Stomach (tissue), 4 donors: ENCODE measurements at regions not wholly inside any gene's neighbourhood (a gene's known extent, or its start where the extent isn't known, plus 50 kb on each side); places are given as distances from the start of the nearest gene placed in this dataset.

ENCODE experiments used
- POLR2A ChIP-seq, 4 donors: fragments of 450-650 bp; IDR thresholded peaks; one replicate each; pipeline ENCODE4 v1.6.1; 2016; ENCODE audit warnings: antibody characterized with exemption in 4 of 4, control low read depth in 2 of 4, mild to moderate bottlenecking in 1 of 4, moderate library complexity in 1 of 4
- POLR2AphosphoS5 ChIP-seq, 3 donors: sonication (generic); formaldehyde crosslinking; IDR thresholded peaks; one replicate each; pipeline ENCODE4 v1.6.1; 2016; ENCODE audit warnings: antibody characterized with exemption in 3 of 3
- TF ChIP-seq, protein P1 (sequence below), 7 experiments: fragments of 450-650 bp in 4 of 7; fragments of 200-600 bp in 3 of 7; sonication (generic) in 3 of 7; IDR thresholded peaks; one replicate each; pipeline ENCODE4 v1.5.1; 2016 to 2019; ENCODE audit warnings: antibody characterized with exemption in 7 of 7, control low read depth in 2 of 7, mild to moderate bottlenecking in 1 of 7

DNA sequence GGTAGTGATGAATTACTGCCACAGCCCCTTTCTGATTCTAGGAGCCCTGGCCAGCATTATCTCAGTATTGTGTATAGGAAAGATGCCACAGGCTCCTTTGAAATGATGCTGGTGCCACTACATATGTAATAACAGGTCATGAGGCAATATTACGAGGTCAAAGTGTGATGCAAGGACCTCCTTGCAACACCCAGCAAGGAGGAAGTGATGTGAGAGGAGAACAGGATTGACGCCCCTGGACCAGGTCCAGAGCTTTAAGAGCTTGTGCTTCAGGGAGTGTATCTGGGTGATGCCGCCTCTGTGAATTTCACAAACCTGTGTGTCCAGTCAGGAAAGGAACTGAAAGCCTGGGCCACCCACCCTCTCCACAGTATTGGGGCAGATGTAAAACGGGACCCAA is 261.8 kb downstream of the MID1IP1 start:
- TF ChIP-seq POLR2A (IDR thresholded peaks at IDR 0.05) = no peak
- TF ChIP-seq, protein P1, sequence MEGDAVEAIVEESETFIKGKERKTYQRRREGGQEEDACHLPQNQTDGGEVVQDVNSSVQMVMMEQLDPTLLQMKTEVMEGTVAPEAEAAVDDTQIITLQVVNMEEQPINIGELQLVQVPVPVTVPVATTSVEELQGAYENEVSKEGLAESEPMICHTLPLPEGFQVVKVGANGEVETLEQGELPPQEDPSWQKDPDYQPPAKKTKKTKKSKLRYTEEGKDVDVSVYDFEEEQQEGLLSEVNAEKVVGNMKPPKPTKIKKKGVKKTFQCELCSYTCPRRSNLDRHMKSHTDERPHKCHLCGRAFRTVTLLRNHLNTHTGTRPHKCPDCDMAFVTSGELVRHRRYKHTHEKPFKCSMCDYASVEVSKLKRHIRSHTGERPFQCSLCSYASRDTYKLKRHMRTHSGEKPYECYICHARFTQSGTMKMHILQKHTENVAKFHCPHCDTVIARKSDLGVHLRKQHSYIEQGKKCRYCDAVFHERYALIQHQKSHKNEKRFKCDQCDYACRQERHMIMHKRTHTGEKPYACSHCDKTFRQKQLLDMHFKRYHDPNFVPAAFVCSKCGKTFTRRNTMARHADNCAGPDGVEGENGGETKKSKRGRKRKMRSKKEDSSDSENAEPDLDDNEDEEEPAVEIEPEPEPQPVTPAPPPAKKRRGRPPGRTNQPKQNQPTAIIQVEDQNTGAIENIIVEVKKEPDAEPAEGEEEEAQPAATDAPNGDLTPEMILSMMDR (IDR thresholded peaks at IDR 0.05) = no peak
- peak in 1 of 3 donors; percentile 40 for TF ChIP-seq POLR2AphosphoS5 (IDR thresholded peaks at IDR 0.05)
